SIG-M5 (cell line): ENCODE measurements at regions not wholly inside any gene's neighbourhood (a gene's known extent, or its start where the extent isn't known, plus 50 kb on each side); places are given as distances from the start of the nearest gene placed in this dataset.

ENCODE experiments used
- DNase-seq: peaks from one replicate; lab custom pipeline; 2025; lab: John Stamatoyannopoulos, UW

GRCh38 chr5:173463207-173463606 lies 135.0 kb upstream of the STC2 start:
- no peak for DNase-seq

GRCh38 chr5:173458828-173459609 lies 130.8 kb upstream of the STC2 start:
- DNase-seq: no peak

- no peak for DNase-seq
Observed at GRCh38 chr5:173457482-173457881, 129.3 kb upstream of the STC2 start.

- peak; percentile 46 for DNase-seq
Observed at GRCh38 chr5:173456751-173457171, 128.5 kb upstream of the STC2 start.

GRCh38 chr5:173456181-173456580 lies 128.0 kb upstream of the STC2 start:
- DNase-seq: no peak

GRCh38 chr5:173455599-173455957 lies 127.4 kb upstream of the STC2 start:
- no peak for DNase-seq

- no peak for DNase-seq
Observed at GRCh38 chr5:173454736-173455598, 126.8 kb upstream of the STC2 start.

GRCh38 chr5:173454361-173454735 lies 126.1 kb upstream of the STC2 start:
- no peak for DNase-seq

- no peak for DNase-seq
Observed at GRCh38 chr5:173453167-173453566, 125.0 kb upstream of the STC2 start.

GRCh38 chr5:173452119-173452905 lies 124.1 kb upstream of the STC2 start:
- DNase-seq: peak; percentile 57

- no peak for DNase-seq
Observed at GRCh38 chr5:173451651-173452050, 123.4 kb upstream of the STC2 start.

- no peak for DNase-seq
Observed at GRCh38 chr5:173451031-173451430, 122.8 kb upstream of the STC2 start.

- DNase-seq: no peak
Observed at GRCh38 chr5:173450188-173450587, 122.0 kb upstream of the STC2 start.

GRCh38 chr5:173448856-173449255 lies 120.6 kb upstream of the STC2 start:
- no peak for DNase-seq

- no peak for DNase-seq
Observed at GRCh38 chr5:173443971-173444370, 115.8 kb upstream of the STC2 start.

- DNase-seq: no peak
Observed at GRCh38 chr5:173441053-173441628, 112.9 kb upstream of the STC2 start.

- DNase-seq: no peak
Observed at GRCh38 chr5:173438951-173439350, 110.7 kb upstream of the STC2 start.

- DNase-seq: no peak
Observed at GRCh38 chr5:173435447-173435846, 107.2 kb upstream of the STC2 start.

- DNase-seq: no peak
Observed at GRCh38 chr5:173434270-173434669, 106.1 kb upstream of the STC2 start.

GRCh38 chr5:173430394-173430793 lies 102.2 kb upstream of the STC2 start:
- DNase-seq: no peak

GRCh38 chr5:173429489-173430150 lies 101.4 kb upstream of the STC2 start:
- no peak for DNase-seq
